ES-I3 (cell line): ENCODE measurements at regions not wholly inside any gene's neighbourhood (a gene's known extent, or its start where the extent isn't known, plus 50 kb on each side); places are given as distances from the start of the nearest gene placed in this dataset.
"Not testable (repeated sequence)": the region's sequence is repeated elsewhere in the genome, so short reads cannot be mapped to it uniquely, and the experiment has no call there.

Source experiments
- H3K36me3 ChIP-seq: 2 replicates; pipeline ENCODE4 v1.6.1; 2013; ENCODE audit warnings: mild to moderate bottlenecking, low read length, control low read depth, moderate library complexity; ENCODE audit not compliant: insufficient read depth
- H3K4me1 ChIP-seq: 2 replicates; pipeline ENCODE4 v1.6.1; 2013; ENCODE audit warnings: mild to moderate bottlenecking, control low read depth, low read length; ENCODE audit not compliant: insufficient read depth
- H3K9ac ChIP-seq: 2 replicates; pipeline ENCODE4 v1.6.1; 2013; ENCODE audit warnings: low read depth, mild to moderate bottlenecking, low read length, moderate library complexity
- H3K9me3 ChIP-seq: 2 replicates; pipeline ENCODE4 v1.6.1; 2013; ENCODE audit warnings: mild to moderate bottlenecking, low read length, moderate library complexity; ENCODE audit not compliant: control insufficient read depth, insufficient read depth

GRCh38 chr3:35070088-35070487, 569.2 kb upstream of the ARPP21 start:
- Histone ChIP-seq H3K9ac (no peak overlapping the region), H3K4me1 (no peaks in the 10 kb centered on the region), H3K36me3 (no peaks in the 10 kb centered on the region), H3K9me3 (no peaks in the 10 kb centered on the region)

GRCh38 chr3:35071772-35072171, 567.6 kb upstream of the ARPP21 start:
- no peaks in the 10 kb centered on the region for H3K9me3 ChIP-seq
- H3K36me3 ChIP-seq, result no peaks in the 10 kb centered on the region
- H3K9ac ChIP-seq, result no peak overlapping the region
- H3K4me1 ChIP-seq, result no peaks in the 10 kb centered on the region

- Histone ChIP-seq H3K36me3 (no peaks in the 10 kb centered on the region), H3K4me1 (no peaks in the 10 kb centered on the region), H3K9ac (no peak overlapping the region), H3K9me3 (no peaks in the 10 kb centered on the region)
These were observed 560.5 kb upstream of the ARPP21 start for GRCh38 chr3:35078780-35079179.

- Histone ChIP-seq H3K36me3 (no peaks in the 10 kb centered on the region), H3K9me3 (no peaks in the 10 kb centered on the region), H3K4me1 (no peaks in the 10 kb centered on the region; the same call in 1 of the 2 replicates), H3K9ac (no peak overlapping the region)
These were observed 559.9 kb upstream of the ARPP21 start for GRCh38 chr3:35079403-35079802.

GRCh38 chr3:35081899-35082298, 557.4 kb upstream of the ARPP21 start:
- H3K9ac ChIP-seq, result no peak overlapping the region
- H3K9me3 ChIP-seq, result no peaks in the 10 kb centered on the region
- H3K4me1 ChIP-seq, result no peaks in the 10 kb centered on the region; the same call in 1 of the 2 replicates

GRCh38 chr3:35088943-35089342, 550.4 kb upstream of the ARPP21 start:
- Histone ChIP-seq H3K9me3 (no peaks in the 10 kb centered on the region), H3K9ac (no peak overlapping the region), H3K4me1 (no peaks in the 10 kb centered on the region; the same call in 1 of the 2 replicates), H3K36me3 (no peaks in the 10 kb centered on the region)

More at GRCh38 chr3:35081899-35082298, 557.4 kb upstream of the ARPP21 start:
- H3K36me3 ChIP-seq, result no peaks in the 10 kb centered on the region

GRCh38 chr3:35114686-35115085, 524.6 kb upstream of the ARPP21 start:
- Histone ChIP-seq H3K4me1 (no peaks in the 10 kb centered on the region), H3K9ac (no peak overlapping the region), H3K36me3 (no peaks in the 10 kb centered on the region), H3K9me3 (no peaks in the 10 kb centered on the region)

- H3K9me3 ChIP-seq, result no peaks in the 10 kb centered on the region
- H3K36me3 ChIP-seq, result no peaks in the 10 kb centered on the region
- H3K9ac ChIP-seq, result no peak overlapping the region
- H3K4me1 ChIP-seq, result no peaks in the 10 kb centered on the region
These were observed 519.3 kb upstream of the ARPP21 start for GRCh38 chr3:35120026-35120425.

GRCh38 chr3:35137612-35138011, 501.7 kb upstream of the ARPP21 start:
- Histone ChIP-seq H3K9me3 (no peaks in the 10 kb centered on the region), H3K4me1 (no peaks in the 10 kb centered on the region), H3K36me3 (no peaks in the 10 kb centered on the region), H3K9ac (no peak overlapping the region)

GRCh38 chr3:35141406-35141805, 497.9 kb upstream of the ARPP21 start:
- H3K9me3 ChIP-seq, result no peaks in the 10 kb centered on the region
- no peaks in the 10 kb centered on the region for H3K4me1 ChIP-seq
- H3K36me3 ChIP-seq, result no peaks in the 10 kb centered on the region
- no peak overlapping the region for H3K9ac ChIP-seq

GRCh38 chr3:35144011-35144410, 495.3 kb upstream of the ARPP21 start:
- Histone ChIP-seq H3K4me1 (peaks cover 8% of the 10 kb centered on the region; the same call in 1 of the 2 replicates), H3K9ac (no peak overlapping the region), H3K36me3 (no peaks in the 10 kb centered on the region), H3K9me3 (no peaks in the 10 kb centered on the region)

- not testable (repeated sequence) for H3K9me3 ChIP-seq, H3K36me3 ChIP-seq, H3K9ac ChIP-seq, H3K4me1 ChIP-seq
These were observed 492.9 kb upstream of the ARPP21 start for GRCh38 chr3:35146256-35147035.

GRCh38 chr3:35183927-35184675, 455.2 kb upstream of the ARPP21 start:
- Histone ChIP-seq H3K9ac (no peak overlapping the region), H3K4me1 (no peaks in the 10 kb centered on the region), H3K9me3 (peaks cover 12% of the 10 kb centered on the region)

GRCh38 chr3:35184775-35185174, 454.6 kb upstream of the ARPP21 start:
- Histone ChIP-seq H3K9ac (no peak overlapping the region), H3K4me1 (no peaks in the 10 kb centered on the region), H3K9me3 (peaks cover 12% of the 10 kb centered on the region), H3K36me3 (no peaks in the 10 kb centered on the region)

More at GRCh38 chr3:35183927-35184675, 455.2 kb upstream of the ARPP21 start:
- H3K36me3 ChIP-seq, result no peaks in the 10 kb centered on the region

- H3K4me1 ChIP-seq, result no peaks in the 10 kb centered on the region
- no peaks in the 10 kb centered on the region; the same call in 1 of the 2 replicates for H3K9me3 ChIP-seq
- no peak overlapping the region for H3K9ac ChIP-seq
- H3K36me3 ChIP-seq, result no peaks in the 10 kb centered on the region
These were observed 451.4 kb upstream of the ARPP21 start for GRCh38 chr3:35187908-35188307.
